Stimulated activated memory B cell treated with anti-CD40 and anti-IgM and Interleukin-4, amounts not matched to agents 10 μg/mL and 1 μg/mL and 100 μg/mL, for 72 hours (primary cell): ENCODE measurements at regions not wholly inside any gene's neighbourhood (a gene's known extent, or its start where the extent isn't known, plus 50 kb on each side); places are given as distances from the start of the nearest gene placed in this dataset.

ENCODE experiments used
- ATAC-seq: fragments of 150-1000 bp; cut with Tn5 transposase; 2 replicates; pipeline ENCODE4 v1.10.0; 2021
- H3K27ac Mint-ChIP-seq: one replicate; pipeline ENCODE4 v1.8.0; 2022; ENCODE audit warnings: mild to moderate bottlenecking, mixed read lengths
- H3K27me3 Mint-ChIP-seq: one replicate; pipeline ENCODE4 v1.8.0; 2022; ENCODE audit warnings: mixed read lengths
- H3K36me3 Mint-ChIP-seq: one replicate; pipeline ENCODE4 v1.8.0; 2022; ENCODE audit warnings: mixed read lengths
- H3K4me1 Mint-ChIP-seq: one replicate; pipeline ENCODE4 v1.8.0; 2022; ENCODE audit warnings: mixed read lengths
- H3K4me3 Mint-ChIP-seq: one replicate; pipeline ENCODE4 v1.8.0; 2022; ENCODE audit warnings: mild to moderate bottlenecking, moderate library complexity, mixed read lengths
- H3K9me3 Mint-ChIP-seq: one replicate; pipeline ENCODE4 v1.8.0; 2022; ENCODE audit warnings: mixed read lengths

DNA sequence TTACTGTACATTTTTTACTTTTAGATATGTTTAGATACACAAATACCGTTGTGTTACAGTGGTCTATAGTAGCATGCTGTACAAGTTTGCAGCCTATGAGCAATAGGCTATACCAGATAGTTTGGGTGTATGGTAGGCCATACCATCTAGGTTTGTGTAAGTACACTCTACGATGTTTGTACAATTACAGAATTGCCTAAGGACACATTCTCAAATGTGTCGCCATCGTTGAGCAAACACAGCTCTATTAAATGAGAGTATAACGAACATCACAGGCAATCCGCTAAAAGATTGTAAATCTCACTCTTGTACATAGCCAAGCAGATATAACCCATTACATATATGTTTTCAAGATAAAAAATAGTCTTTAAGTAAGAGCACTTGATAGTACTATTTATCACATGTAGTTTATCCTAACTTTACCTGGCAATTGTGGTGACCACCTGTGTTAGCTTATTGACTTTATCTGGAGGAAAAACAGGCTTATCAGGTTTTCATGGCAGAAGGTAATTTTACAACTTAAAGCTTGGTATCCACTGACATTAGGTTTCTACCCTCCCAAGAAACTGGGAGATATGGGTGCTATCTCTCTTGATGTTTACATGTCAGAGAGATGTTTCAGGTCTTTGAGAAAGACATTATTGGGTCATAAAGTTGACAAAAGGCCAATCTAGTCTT lies 898.7 kb downstream of the NSUN3 start:
- ATAC-seq, result no peak
- H3K4me1 Mint-ChIP-seq, result no peaks in the 10 kb centered on the region
- peaks cover 7% of the 10 kb centered on the region for H3K9me3 Mint-ChIP-seq
- no peak overlapping the region for H3K4me3 Mint-ChIP-seq
- no peaks in the 10 kb centered on the region for H3K27me3 Mint-ChIP-seq
- H3K36me3 Mint-ChIP-seq, result no peaks in the 10 kb centered on the region
- no peak overlapping the region for H3K27ac Mint-ChIP-seq

DNA sequence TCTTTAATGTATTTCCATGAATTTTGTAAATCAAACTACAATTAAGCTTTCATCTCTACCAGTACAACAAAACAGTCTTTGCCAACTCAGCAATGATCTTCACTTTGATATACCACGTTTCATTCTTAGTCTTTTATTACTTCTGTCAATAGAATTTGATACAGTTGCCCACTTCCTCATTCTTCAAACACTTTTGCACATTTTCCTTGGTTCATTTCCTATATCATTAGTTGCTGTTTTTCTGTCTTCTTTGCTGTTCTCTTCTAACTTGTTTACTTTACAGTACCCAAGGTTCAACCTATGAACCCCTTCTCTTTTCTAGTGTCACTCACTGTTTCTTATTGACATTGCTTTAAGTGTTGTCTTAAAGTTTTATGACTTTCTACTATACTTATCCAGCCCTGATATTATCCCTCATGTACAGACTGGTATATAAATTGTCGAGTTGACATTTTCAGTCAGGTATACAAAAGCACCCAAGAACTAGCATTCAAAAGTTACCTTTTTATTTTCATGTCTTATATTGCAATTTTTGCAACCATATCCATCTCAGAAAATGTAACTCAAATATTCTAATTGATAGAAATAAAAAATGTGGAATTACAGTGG lies 903.1 kb downstream of the NSUN3 start:
- peaks cover 4% of the 10 kb centered on the region for H3K9me3 Mint-ChIP-seq
- no peaks in the 10 kb centered on the region for H3K36me3 Mint-ChIP-seq
- no peak for ATAC-seq
- no peaks in the 10 kb centered on the region for H3K4me1 Mint-ChIP-seq
- H3K4me3 Mint-ChIP-seq, result no peak overlapping the region
- H3K27me3 Mint-ChIP-seq, result no peaks in the 10 kb centered on the region
- no peak overlapping the region for H3K27ac Mint-ChIP-seq

GRCh38 chr3:94967196-94967595 lies 904.3 kb downstream of the NSUN3 start:
- H3K27me3 Mint-ChIP-seq, result no peaks in the 10 kb centered on the region
- H3K27ac Mint-ChIP-seq, result no peak overlapping the region
- peaks cover 10% of the 10 kb centered on the region for H3K9me3 Mint-ChIP-seq
- no peaks in the 10 kb centered on the region for H3K36me3 Mint-ChIP-seq
- H3K4me3 Mint-ChIP-seq, result no peak overlapping the region
- H3K4me1 Mint-ChIP-seq, result no peaks in the 10 kb centered on the region
- no peak for ATAC-seq

DNA sequence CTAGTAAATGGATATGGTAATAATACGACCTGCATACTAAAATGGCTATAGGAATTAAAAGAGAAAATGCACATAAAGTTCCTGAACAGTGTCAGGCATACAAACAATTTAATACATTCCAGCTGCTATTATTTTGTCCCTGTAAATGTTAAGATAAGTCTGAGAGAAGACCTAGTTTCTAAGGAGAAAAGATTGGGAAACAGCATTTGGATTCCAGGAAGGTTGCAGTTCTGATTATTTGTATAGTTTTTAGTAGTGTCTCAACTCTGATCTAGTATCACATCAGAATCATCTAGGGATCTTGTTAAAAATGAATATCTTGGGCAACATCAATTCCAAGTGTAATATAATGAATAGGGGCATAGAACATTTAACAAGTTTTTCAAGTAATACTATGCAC lies 905.7 kb downstream of the NSUN3 start:
- no peaks in the 10 kb centered on the region for H3K4me1 Mint-ChIP-seq
- H3K4me3 Mint-ChIP-seq, result no peak overlapping the region
- ATAC-seq, result no peak
- H3K27ac Mint-ChIP-seq, result no peak overlapping the region
- peaks cover 10% of the 10 kb centered on the region for H3K9me3 Mint-ChIP-seq
- no peaks in the 10 kb centered on the region for H3K27me3 Mint-ChIP-seq
- no peaks in the 10 kb centered on the region for H3K36me3 Mint-ChIP-seq

DNA sequence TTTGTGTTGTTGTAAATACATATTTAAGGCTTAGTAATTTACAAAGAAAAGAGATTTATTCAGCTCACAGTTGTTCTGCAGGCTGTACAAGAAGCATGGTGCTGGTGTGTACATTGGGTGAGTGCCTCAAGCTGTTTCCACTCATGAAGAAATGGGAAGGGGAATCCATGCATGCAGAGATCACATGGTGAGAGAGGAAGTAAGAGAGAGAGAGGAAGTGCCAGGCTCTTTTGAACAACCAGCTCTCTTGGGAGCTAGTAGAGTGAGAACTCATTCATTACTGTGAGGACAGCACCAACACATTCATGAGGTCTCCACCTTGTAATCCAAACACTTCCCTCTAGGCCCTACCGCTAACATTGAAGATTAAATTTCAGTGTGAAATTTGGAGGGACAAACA lies 909.2 kb downstream of the NSUN3 start:
- no peaks in the 10 kb centered on the region for H3K36me3 Mint-ChIP-seq
- H3K4me3 Mint-ChIP-seq, result no peak overlapping the region
- no peak overlapping the region for H3K27ac Mint-ChIP-seq
- peaks cover 9% of the 10 kb centered on the region for H3K9me3 Mint-ChIP-seq
- no peaks in the 10 kb centered on the region for H3K4me1 Mint-ChIP-seq
- no peak for ATAC-seq
- H3K27me3 Mint-ChIP-seq, result no peaks in the 10 kb centered on the region

GRCh38 chr3:94978084-94978483 lies 915.2 kb downstream of the NSUN3 start:
- no peaks in the 10 kb centered on the region for H3K4me1 Mint-ChIP-seq
- ATAC-seq, result no peak
- no peaks in the 10 kb centered on the region for H3K36me3 Mint-ChIP-seq
- no peak overlapping the region for H3K27ac Mint-ChIP-seq
- H3K27me3 Mint-ChIP-seq, result no peaks in the 10 kb centered on the region
- no peak overlapping the region for H3K4me3 Mint-ChIP-seq
- H3K9me3 Mint-ChIP-seq, result peaks cover 7% of the 10 kb centered on the region

GRCh38 chr3:94985778-94986177 lies 922.9 kb downstream of the NSUN3 start:
- no peaks in the 10 kb centered on the region for H3K4me1 Mint-ChIP-seq
- H3K36me3 Mint-ChIP-seq, result no peaks in the 10 kb centered on the region
- H3K27me3 Mint-ChIP-seq, result no peaks in the 10 kb centered on the region
- peaks cover 2% of the 10 kb centered on the region for H3K9me3 Mint-ChIP-seq
- no peak overlapping the region for H3K4me3 Mint-ChIP-seq
- ATAC-seq, result no peak
- H3K27ac Mint-ChIP-seq, result no peak overlapping the region

GRCh38 chr3:94990952-94991705 lies 928.3 kb downstream of the NSUN3 start:
- Mint-ChIP-seq H3K27ac (no peak overlapping the region), H3K9me3 (peaks cover 2% of the 10 kb centered on the region), H3K36me3 (no peaks in the 10 kb centered on the region), H3K4me1 (no peaks in the 10 kb centered on the region), H3K27me3 (no peaks in the 10 kb centered on the region), H3K4me3 (no peak overlapping the region)
- no peak for ATAC-seq

GRCh38 chr3:94996743-94997142 lies 933.9 kb downstream of the NSUN3 start:
- H3K27ac Mint-ChIP-seq, result no peak overlapping the region
- no peak overlapping the region for H3K4me3 Mint-ChIP-seq
- no peaks in the 10 kb centered on the region for H3K9me3 Mint-ChIP-seq
- no peaks in the 10 kb centered on the region for H3K4me1 Mint-ChIP-seq
- no peak for ATAC-seq
- no peaks in the 10 kb centered on the region for H3K27me3 Mint-ChIP-seq
- H3K36me3 Mint-ChIP-seq, result no peaks in the 10 kb centered on the region

GRCh38 chr3:95002438-95003046 lies 939.7 kb downstream of the NSUN3 start:
- no peaks in the 10 kb centered on the region for H3K27me3 Mint-ChIP-seq
- no peak for ATAC-seq
- H3K27ac Mint-ChIP-seq, result no peak overlapping the region
- no peaks in the 10 kb centered on the region for H3K4me1 Mint-ChIP-seq
- no peaks in the 10 kb centered on the region for H3K36me3 Mint-ChIP-seq
- H3K9me3 Mint-ChIP-seq, result peaks cover 4% of the 10 kb centered on the region
- H3K4me3 Mint-ChIP-seq, result no peak overlapping the region

- no peaks in the 10 kb centered on the region for H3K27me3 Mint-ChIP-seq
- H3K4me1 Mint-ChIP-seq, result no peaks in the 10 kb centered on the region
- no peak for ATAC-seq
- H3K4me3 Mint-ChIP-seq, result no peak overlapping the region
- no peak overlapping the region for H3K27ac Mint-ChIP-seq
- no peaks in the 10 kb centered on the region for H3K36me3 Mint-ChIP-seq
- no peaks in the 10 kb centered on the region for H3K9me3 Mint-ChIP-seq
Observed at GRCh38 chr3:95028688-95029087, 965.8 kb downstream of the NSUN3 start.

DNA sequence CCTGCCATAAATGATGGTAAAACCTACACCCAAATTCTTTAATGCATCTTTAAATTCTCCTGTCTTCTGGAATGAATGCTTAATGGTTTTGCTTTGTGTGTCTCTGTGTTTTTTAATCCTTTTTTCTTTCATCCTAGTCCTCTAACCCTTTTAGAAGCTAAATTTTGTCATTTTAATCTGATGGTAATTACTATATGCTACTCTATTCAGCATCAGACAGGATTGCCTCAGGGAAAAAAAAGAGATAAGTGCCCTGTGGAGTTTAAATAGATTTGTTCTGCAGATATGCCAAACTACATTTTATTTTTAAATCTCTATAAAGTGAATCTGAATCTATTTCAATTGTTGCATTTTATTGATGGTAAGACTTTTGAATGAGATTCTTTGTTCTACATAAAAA lies 966.8 kb downstream of the NSUN3 start:
- no peak for ATAC-seq
- Mint-ChIP-seq H3K27me3 (no peaks in the 10 kb centered on the region), H3K36me3 (no peaks in the 10 kb centered on the region), H3K4me1 (no peaks in the 10 kb centered on the region), H3K27ac (no peak overlapping the region), H3K9me3 (peaks cover 2% of the 10 kb centered on the region), H3K4me3 (no peak overlapping the region)

DNA sequence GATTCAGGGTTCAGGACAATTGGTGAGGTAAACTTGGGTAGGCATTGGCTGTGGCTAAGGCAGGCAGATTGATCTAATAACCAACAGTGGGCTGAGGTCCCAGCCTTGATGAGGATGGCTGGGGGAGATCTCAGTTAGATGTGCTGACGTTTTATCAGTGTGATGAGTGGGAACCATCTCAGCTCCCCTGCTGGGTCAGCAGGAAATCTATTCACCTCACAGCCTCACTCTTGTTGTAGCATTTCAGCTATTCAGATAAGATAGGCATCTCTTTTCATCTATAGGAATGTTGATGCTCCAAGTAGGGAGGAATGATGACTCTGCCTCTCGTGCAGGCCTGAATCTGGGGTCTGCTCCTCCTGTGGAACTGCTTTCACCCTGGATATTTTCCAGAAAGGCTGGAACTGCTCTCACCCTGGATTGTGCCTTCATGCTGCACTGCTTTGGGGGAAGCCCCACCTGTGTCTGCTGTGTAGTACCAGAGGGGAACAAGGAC lies 973.7 kb downstream of the NSUN3 start:
- no peak for ATAC-seq
- Mint-ChIP-seq H3K27ac (no peak overlapping the region), H3K9me3 (peaks cover 5% of the 10 kb centered on the region), H3K4me3 (no peak overlapping the region), H3K27me3 (no peaks in the 10 kb centered on the region), H3K36me3 (no peaks in the 10 kb centered on the region), H3K4me1 (no peaks in the 10 kb centered on the region)

- Mint-ChIP-seq H3K9me3 (peaks cover 5% of the 10 kb centered on the region), H3K4me1 (no peaks in the 10 kb centered on the region), H3K36me3 (no peaks in the 10 kb centered on the region), H3K4me3 (no peak overlapping the region), H3K27me3 (no peaks in the 10 kb centered on the region), H3K27ac (no peak overlapping the region)
- ATAC-seq, result peak; percentile 16
Observed at GRCh38 chr3:95037097-95037496, 974.2 kb downstream of the NSUN3 start.

GRCh38 chr3:95037927-95038326 lies 975.1 kb downstream of the NSUN3 start:
- no peak overlapping the region for H3K27ac Mint-ChIP-seq
- no peaks in the 10 kb centered on the region for H3K4me1 Mint-ChIP-seq
- H3K9me3 Mint-ChIP-seq, result peaks cover 5% of the 10 kb centered on the region
- no peaks in the 10 kb centered on the region for H3K27me3 Mint-ChIP-seq
- ATAC-seq, result no peak
- H3K36me3 Mint-ChIP-seq, result no peaks in the 10 kb centered on the region
- no peak overlapping the region for H3K4me3 Mint-ChIP-seq
